ENCODE measurements at regions not wholly inside any gene's neighbourhood (a gene's known extent, or its start where the extent isn't known, plus 50 kb on each side); places are given as distances from the start of the nearest gene placed in this dataset.

DNA sequence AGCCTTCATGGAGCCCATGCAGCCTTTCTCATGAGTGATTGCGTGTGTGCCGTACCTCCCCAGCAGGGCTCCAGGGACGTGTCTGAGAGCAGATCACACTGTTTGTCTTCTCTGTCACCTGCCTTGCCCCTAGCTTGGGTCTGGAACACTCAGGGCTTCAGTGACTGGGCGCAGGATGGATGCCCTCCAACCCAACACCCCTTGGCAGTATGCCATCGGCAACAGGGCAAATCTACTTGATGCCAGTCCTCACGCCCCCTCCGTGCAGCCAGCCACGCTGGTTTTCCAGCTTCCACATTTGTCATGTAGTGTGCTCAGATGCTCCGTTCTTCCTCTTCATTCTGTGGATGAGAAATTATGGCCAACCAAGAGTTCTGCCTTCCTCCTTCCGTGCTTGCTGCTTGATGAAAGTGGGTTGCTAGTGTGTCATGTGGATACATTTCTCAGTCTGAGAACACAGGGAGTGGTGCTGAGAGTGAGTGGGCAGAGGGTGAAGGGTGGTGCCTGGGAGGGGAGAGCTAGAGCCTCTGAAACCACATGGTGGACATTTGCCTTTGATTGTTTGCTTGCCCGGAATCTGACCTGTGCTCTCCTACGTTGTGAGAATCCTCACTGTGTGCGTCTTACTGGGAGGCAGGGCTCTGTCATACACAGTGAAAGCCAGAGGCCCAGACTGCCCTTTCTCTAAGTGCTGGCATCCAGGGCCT is 97.2 kb downstream of the FAM43A start:
- TF ChIP-seq, protein P1, sequence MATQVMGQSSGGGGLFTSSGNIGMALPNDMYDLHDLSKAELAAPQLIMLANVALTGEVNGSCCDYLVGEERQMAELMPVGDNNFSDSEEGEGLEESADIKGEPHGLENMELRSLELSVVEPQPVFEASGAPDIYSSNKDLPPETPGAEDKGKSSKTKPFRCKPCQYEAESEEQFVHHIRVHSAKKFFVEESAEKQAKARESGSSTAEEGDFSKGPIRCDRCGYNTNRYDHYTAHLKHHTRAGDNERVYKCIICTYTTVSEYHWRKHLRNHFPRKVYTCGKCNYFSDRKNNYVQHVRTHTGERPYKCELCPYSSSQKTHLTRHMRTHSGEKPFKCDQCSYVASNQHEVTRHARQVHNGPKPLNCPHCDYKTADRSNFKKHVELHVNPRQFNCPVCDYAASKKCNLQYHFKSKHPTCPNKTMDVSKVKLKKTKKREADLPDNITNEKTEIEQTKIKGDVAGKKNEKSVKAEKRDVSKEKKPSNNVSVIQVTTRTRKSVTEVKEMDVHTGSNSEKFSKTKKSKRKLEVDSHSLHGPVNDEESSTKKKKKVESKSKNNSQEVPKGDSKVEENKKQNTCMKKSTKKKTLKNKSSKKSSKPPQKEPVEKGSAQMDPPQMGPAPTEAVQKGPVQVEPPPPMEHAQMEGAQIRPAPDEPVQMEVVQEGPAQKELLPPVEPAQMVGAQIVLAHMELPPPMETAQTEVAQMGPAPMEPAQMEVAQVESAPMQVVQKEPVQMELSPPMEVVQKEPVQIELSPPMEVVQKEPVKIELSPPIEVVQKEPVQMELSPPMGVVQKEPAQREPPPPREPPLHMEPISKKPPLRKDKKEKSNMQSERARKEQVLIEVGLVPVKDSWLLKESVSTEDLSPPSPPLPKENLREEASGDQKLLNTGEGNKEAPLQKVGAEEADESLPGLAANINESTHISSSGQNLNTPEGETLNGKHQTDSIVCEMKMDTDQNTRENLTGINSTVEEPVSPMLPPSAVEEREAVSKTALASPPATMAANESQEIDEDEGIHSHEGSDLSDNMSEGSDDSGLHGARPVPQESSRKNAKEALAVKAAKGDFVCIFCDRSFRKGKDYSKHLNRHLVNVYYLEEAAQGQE (IDR thresholded peaks at IDR 0.05; ENCODE audit: insufficient read depth in 1 of 2, low read depth in 2 of 2, low read length in 2 of 2) = no peak
- TF ChIP-seq SIN3A (IDR thresholded peaks at IDR 0.05; ENCODE audit: borderline replicate concordance, insufficient read depth, low read length) (no peak), TAF1 (IDR thresholded peaks at IDR 0.05; ENCODE audit: borderline replicate concordance, insufficient read depth, low read length) (no peak), POLR2AphosphoS5 (IDR thresholded peaks at IDR 0.05; ENCODE audit: low read depth, low read length) (no peak), FOXP2 (optimal IDR thresholded peaks at IDR 0.05; ENCODE audit: borderline replicate concordance, extremely low read depth, extremely low read length, insufficient read depth) (no peak)

DNA sequence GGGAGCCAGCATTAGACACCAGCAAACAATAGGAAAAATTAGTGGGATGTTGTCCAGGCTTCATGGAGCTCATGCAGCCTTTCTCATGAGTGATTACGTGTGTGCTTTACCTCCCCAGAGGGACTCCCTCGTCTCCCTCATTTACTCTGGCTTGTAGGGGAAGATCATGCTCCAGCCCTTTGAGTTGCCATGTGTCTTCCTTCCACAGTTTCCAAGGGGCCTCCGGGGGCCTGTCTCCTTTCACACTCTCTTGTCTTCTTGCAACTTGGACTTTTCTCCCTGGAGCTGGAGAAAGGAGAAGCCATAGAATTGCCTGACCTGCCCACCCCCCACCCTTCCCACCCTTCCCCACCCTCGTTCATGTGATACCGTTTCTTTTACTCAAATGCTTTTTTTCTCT is 98.7 kb downstream of the FAM43A start:
- TF ChIP-seq SIN3A (IDR thresholded peaks at IDR 0.05; ENCODE audit: borderline replicate concordance, insufficient read depth, low read length) = no peak
- TF ChIP-seq FOXP2 (optimal IDR thresholded peaks at IDR 0.05; ENCODE audit: borderline replicate concordance, extremely low read depth, extremely low read length, insufficient read depth) = no peak
- TF ChIP-seq TAF1 (IDR thresholded peaks at IDR 0.05; ENCODE audit: borderline replicate concordance, insufficient read depth, low read length) = no peak
- TF ChIP-seq, protein P1 (IDR thresholded peaks at IDR 0.05; ENCODE audit: insufficient read depth in 1 of 2, low read depth in 2 of 2, low read length in 2 of 2) = no peak

DNA sequence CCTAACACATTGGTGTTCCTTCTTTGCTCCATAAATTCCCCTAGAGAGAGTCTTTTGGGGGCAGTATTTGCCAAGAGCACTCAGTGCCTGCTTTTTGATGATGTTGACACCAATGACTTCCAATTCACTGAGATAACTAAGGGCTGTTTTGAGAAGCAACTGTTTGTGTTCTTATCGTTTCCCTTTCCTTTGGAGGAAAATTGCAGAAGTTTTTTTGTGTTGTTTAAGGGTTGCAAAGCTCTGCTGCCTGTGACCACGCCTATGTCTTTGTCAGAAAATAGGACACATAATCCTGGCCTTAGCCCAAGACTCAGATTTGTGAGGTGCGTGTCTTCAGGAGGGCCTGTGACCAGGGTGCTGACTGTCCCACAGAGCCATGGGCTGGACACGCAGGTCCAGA is 99.6 kb downstream of the FAM43A start:
- no peak for TF ChIP-seq SIN3A (IDR thresholded peaks at IDR 0.05; ENCODE audit: borderline replicate concordance, insufficient read depth, low read length)
- TF ChIP-seq POLR2AphosphoS5 (IDR thresholded peaks at IDR 0.05; ENCODE audit: low read depth, low read length) = no peak
- TF ChIP-seq FOXP2 (optimal IDR thresholded peaks at IDR 0.05; ENCODE audit: borderline replicate concordance, extremely low read depth, extremely low read length, insufficient read depth) = no peak
- no peak for TF ChIP-seq TAF1 (IDR thresholded peaks at IDR 0.05; ENCODE audit: borderline replicate concordance, insufficient read depth, low read length)
- TF ChIP-seq, protein P1 (IDR thresholded peaks at IDR 0.05; ENCODE audit: insufficient read depth in 1 of 2, low read depth in 2 of 2, low read length in 2 of 2) = no peak

DNA sequence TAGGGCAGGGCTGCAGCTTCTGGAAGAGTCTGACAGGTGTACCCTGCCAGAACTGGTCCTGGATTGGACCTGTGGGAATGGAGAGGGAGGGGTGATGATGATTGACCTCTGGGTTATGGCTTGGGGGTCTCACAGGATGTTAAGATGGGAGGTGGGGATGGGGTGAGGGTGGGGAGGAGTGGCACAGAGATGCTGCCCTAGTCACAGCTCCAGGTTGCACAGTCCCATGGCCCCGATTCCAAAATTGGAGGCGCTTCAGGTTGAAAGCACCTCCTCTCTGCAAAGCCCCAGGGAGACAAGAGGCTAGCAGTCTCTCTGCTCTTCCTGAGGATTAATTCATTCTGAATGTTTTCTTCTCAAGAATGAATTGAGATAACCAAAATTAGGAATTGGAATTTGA is 101.4 kb downstream of the FAM43A start:
- TF ChIP-seq POLR2AphosphoS5 (IDR thresholded peaks at IDR 0.05; ENCODE audit: low read depth, low read length) = no peak
- TF ChIP-seq TAF1 (IDR thresholded peaks at IDR 0.05; ENCODE audit: borderline replicate concordance, insufficient read depth, low read length) = no peak

DNA sequence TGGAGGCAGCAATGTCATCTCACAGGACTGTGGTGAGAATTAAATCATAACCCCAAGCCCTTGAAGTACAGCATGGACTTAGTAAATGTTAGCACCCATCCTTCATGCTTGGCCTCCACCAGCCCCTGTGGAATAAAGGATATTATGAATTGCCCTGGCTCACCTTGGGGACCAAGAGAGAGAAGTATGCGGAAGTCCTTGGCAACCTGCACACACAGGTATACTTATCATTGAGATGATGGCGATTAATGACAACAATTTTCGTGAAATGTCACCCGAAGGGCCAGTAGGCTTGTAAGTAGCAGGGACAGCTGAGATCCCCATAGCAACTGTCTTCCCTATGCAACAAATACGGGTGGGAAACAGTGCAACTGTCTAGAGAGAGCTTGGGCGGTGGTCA is 102.0 kb downstream of the FAM43A start:
- TF ChIP-seq, protein P1 (IDR thresholded peaks at IDR 0.05; ENCODE audit: insufficient read depth in 1 of 2, low read depth in 2 of 2, low read length in 2 of 2) = no peak
- no peak for TF ChIP-seq SIN3A (IDR thresholded peaks at IDR 0.05; ENCODE audit: borderline replicate concordance, insufficient read depth, low read length)

All from PFSK-1 (cell line).